Left ventricle myocardium inferior (tissue), 1 donor: ENCODE measurements at regions not wholly inside any gene's neighbourhood (a gene's known extent, or its start where the extent isn't known, plus 50 kb on each side); places are given as distances from the start of the nearest gene placed in this dataset.

ENCODE experiments used
- DNase-seq: peaks from one replicate; pipeline ENCODE4 v3.0.0-alpha.2; 2020
- H3K27ac ChIP-seq: fragments of 200-600 bp; replicated peaks from 2 replicates; pipeline ENCODE4 v1.8.0; 2021
- H3K27me3 ChIP-seq: fragments of 200-600 bp; 2 replicates; pipeline ENCODE4 v1.8.0; 2021; ENCODE audit warnings: low read depth
- H3K36me3 ChIP-seq: fragments of 200-600 bp; 2 replicates; pipeline ENCODE4 v1.8.0; 2021
- H3K4me1 ChIP-seq: fragments of 200-600 bp; 2 replicates; pipeline ENCODE4 v1.8.0; 2021
- H3K4me3 ChIP-seq: fragments of 200-600 bp; 2 replicates; pipeline ENCODE4 v1.8.0; 2021; ENCODE audit warnings: mild to moderate bottlenecking, moderate library complexity
- H3K9me3 ChIP-seq: fragments of 200-600 bp; replicated peaks from 2 replicates; pipeline ENCODE4 v1.8.0; 2021
- CTCF ChIP-seq: fragments of 200-600 bp; IDR thresholded peaks from 2 replicates; pipeline ENCODE4 v1.8.0; 2021; ENCODE audit warnings: antibody characterized with exemption, mild to moderate bottlenecking, borderline replicate concordance
- intact Hi-C: fragments of 100-400 bp; cut with micrococcal nuclease; formaldehyde crosslinking; loops from one replicate; pipeline ENCODE4 v1.11.0; 2022
- donor health status: DM: no; HTN: yes; CAD: no; lungs with severe emphysema.

- intact Hi-C loops = no loop called here
- TF ChIP-seq CTCF = no peak
- no peak for DNase-seq
- no peaks in the 10 kb centered on the region for H3K9me3 ChIP-seq
- H3K4me3 ChIP-seq = no peak overlapping the region
- peaks cover 7% of the 10 kb centered on the region for H3K4me1 ChIP-seq
- H3K27ac ChIP-seq = no peak overlapping the region
- no peaks in the 10 kb centered on the region for H3K36me3 ChIP-seq
- H3K27me3 ChIP-seq = no peaks in the 10 kb centered on the region
These were observed 122.5 kb upstream of the DDIT4L start for GRCh38 chr4:100312615-100313350.

- no peak overlapping the region for H3K27ac ChIP-seq
- H3K4me3 ChIP-seq = no peak overlapping the region
- no peaks in the 10 kb centered on the region for H3K4me1 ChIP-seq
- H3K9me3 ChIP-seq = no peaks in the 10 kb centered on the region
- no peak for TF ChIP-seq CTCF
- H3K36me3 ChIP-seq = no peaks in the 10 kb centered on the region
- DNase-seq = no peak
- no peaks in the 10 kb centered on the region for H3K27me3 ChIP-seq
- intact Hi-C loops = no loop called here
These were observed 120.9 kb upstream of the DDIT4L start for GRCh38 chr4:100311181-100311580.

GRCh38 chr4:100306018-100306417, 115.8 kb upstream of the DDIT4L start:
- Histone ChIP-seq H3K4me3 (no peak overlapping the region), H3K36me3 (no peaks in the 10 kb centered on the region), H3K27me3 (no peaks in the 10 kb centered on the region), H3K9me3 (no peaks in the 10 kb centered on the region), H3K4me1 (no peaks in the 10 kb centered on the region), H3K27ac (no peak overlapping the region)
- no peak for DNase-seq
- no peak for TF ChIP-seq CTCF
- intact Hi-C loops = no loop called here

- H3K27ac ChIP-seq = no peak overlapping the region
- no peak overlapping the region for H3K4me3 ChIP-seq
- H3K36me3 ChIP-seq = no peaks in the 10 kb centered on the region
- DNase-seq = no peak
- no peaks in the 10 kb centered on the region for H3K27me3 ChIP-seq
- H3K9me3 ChIP-seq = no peaks in the 10 kb centered on the region
- peaks cover 8% of the 10 kb centered on the region for H3K4me1 ChIP-seq
- no peak for TF ChIP-seq CTCF
- intact Hi-C loops = no loop called here
These were observed 112.1 kb upstream of the DDIT4L start for GRCh38 chr4:100302061-100303026.

- no peak for DNase-seq
- no peak for TF ChIP-seq CTCF
- H3K36me3 ChIP-seq = no peaks in the 10 kb centered on the region
- intact Hi-C loops = no loop called here
- no peaks in the 10 kb centered on the region for H3K27me3 ChIP-seq
- peaks cover 8% of the 10 kb centered on the region for H3K4me1 ChIP-seq
- no peak overlapping the region for H3K4me3 ChIP-seq
- H3K9me3 ChIP-seq = no peaks in the 10 kb centered on the region
- H3K27ac ChIP-seq = peak overlapping the region; percentile 46
These were observed 109.0 kb upstream of the DDIT4L start for GRCh38 chr4:100299046-100299840.
